ENCODE measurements at regions not wholly inside any gene's neighbourhood (a gene's known extent, or its start where the extent isn't known, plus 50 kb on each side); places are given as distances from the start of the nearest gene placed in this dataset.
"Not testable (repeated sequence)": the region's sequence is repeated elsewhere in the genome, so short reads cannot be mapped to it uniquely, and the experiment has no call there.

DNA sequence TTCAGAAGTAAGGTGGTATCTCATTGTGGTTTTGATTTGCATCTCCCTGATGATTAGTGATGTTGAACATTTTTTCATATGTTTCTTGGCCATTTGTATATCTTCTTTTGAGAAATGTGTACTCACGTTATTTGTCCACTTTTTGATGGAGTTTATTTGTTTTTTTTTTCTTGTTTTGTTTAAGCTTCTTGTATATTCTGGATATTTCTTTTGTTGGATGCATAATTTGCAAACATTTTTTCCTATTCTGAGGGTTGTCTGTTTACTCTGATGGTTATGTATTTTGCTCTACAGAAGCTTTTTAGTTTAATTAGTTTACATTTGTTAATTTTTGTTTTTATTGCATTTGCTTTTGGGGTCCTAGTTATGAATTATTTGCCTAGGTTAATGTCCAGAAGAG lies 927.4 kb upstream of the LRFN5 start:
- Histone ChIP-seq H3K27me3 (ENCODE audit: control insufficient read depth, insufficient read depth, low read length) (no peaks in the 10 kb centered on the region), H3K4me1 (ENCODE audit: control insufficient read depth, insufficient read depth, low read length) (no peaks in the 10 kb centered on the region), H3K4me3 (ENCODE audit: low read depth, low read length) (no peak overlapping the region), H3K36me3 (ENCODE audit: control insufficient read depth, insufficient read depth, low read length) (no peaks in the 10 kb centered on the region), H3K27ac (ENCODE audit: low read depth, low read length) (no peak overlapping the region), H3K9me3 (ENCODE audit: control insufficient read depth, insufficient read depth, low read length) (no peaks in the 10 kb centered on the region), H3K9ac (ENCODE audit: low read depth, low read length) (no peak overlapping the region)

- not testable (repeated sequence) for H3K9me3 ChIP-seq (ENCODE audit: control insufficient read depth, insufficient read depth, low read length); H3K27me3 ChIP-seq (ENCODE audit: control insufficient read depth, insufficient read depth, low read length); H3K27ac ChIP-seq (ENCODE audit: low read depth, low read length); H3K4me1 ChIP-seq (ENCODE audit: control insufficient read depth, insufficient read depth, low read length); H3K36me3 ChIP-seq (ENCODE audit: control insufficient read depth, insufficient read depth, low read length); H3K4me3 ChIP-seq (ENCODE audit: low read depth, low read length); H3K9ac ChIP-seq (ENCODE audit: low read depth, low read length)
These were observed 929.5 kb upstream of the LRFN5 start for GRCh38 chr14:40677206-40677605.

DNA sequence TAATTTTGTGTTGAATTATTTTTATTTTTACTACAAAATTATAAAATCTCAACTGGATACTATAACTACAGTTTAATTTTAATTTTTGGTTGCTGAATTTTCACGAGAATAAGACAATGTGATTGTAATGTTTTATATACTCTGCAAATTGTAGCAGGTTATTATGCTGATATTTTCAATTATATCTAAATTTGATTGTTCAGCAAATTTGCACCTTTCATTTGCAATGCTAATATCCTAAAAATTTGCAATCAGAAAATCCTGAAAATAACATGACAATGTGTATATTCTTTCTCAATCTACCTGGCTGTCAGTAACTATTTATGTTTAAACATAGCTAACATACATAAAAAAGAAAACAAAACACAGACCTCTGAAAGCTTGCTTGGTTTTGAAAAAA lies 932.2 kb upstream of the LRFN5 start:
- no peak overlapping the region for H3K9ac ChIP-seq (ENCODE audit: low read depth, low read length)
- no peaks in the 10 kb centered on the region for H3K36me3 ChIP-seq (ENCODE audit: control insufficient read depth, insufficient read depth, low read length)
- no peak overlapping the region for H3K27ac ChIP-seq (ENCODE audit: low read depth, low read length)
- H3K27me3 ChIP-seq (ENCODE audit: control insufficient read depth, insufficient read depth, low read length) = no peaks in the 10 kb centered on the region
- no peaks in the 10 kb centered on the region for H3K4me1 ChIP-seq (ENCODE audit: control insufficient read depth, insufficient read depth, low read length)
- H3K4me3 ChIP-seq (ENCODE audit: low read depth, low read length) = no peak overlapping the region
- no peaks in the 10 kb centered on the region for H3K9me3 ChIP-seq (ENCODE audit: control insufficient read depth, insufficient read depth, low read length)

GRCh38 chr14:40656311-40656710 lies 950.4 kb upstream of the LRFN5 start:
- Histone ChIP-seq H3K9me3 (ENCODE audit: control insufficient read depth, insufficient read depth, low read length) (no peaks in the 10 kb centered on the region), H3K4me1 (ENCODE audit: control insufficient read depth, insufficient read depth, low read length) (no peaks in the 10 kb centered on the region), H3K36me3 (ENCODE audit: control insufficient read depth, insufficient read depth, low read length) (no peaks in the 10 kb centered on the region), H3K4me3 (ENCODE audit: low read depth, low read length) (no peak overlapping the region), H3K27me3 (ENCODE audit: control insufficient read depth, insufficient read depth, low read length) (no peaks in the 10 kb centered on the region), H3K27ac (ENCODE audit: low read depth, low read length) (no peak overlapping the region), H3K9ac (ENCODE audit: low read depth, low read length) (no peak overlapping the region)

DNA sequence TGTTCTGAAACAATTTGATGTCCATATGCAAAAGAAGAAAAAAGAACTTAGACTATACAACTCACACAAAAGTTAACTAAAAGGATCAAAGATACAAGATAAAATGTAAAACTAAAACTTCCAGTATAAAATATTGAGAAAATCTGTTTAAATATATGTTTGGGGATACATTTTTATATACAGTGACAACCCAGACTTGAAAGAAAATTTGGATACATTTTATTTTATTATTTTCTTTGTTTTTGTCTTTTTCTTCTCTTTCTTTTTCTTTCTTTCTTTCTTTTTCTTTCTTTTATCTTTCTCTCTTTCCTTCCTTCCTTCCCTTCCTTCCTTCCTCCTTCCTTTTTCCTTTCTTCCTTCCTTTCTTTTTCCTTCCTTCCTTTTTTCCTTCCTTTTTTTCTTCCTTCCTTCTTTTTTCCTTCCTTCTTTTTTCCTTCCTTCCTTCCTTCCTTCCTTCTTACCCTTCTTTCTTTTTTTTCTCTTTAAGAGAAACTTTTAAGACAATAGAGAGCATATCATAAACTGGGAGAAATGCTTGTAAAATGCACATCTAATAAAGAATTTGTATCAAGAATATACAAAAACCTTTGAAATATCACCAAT lies 954.5 kb upstream of the LRFN5 start:
- Histone ChIP-seq H3K36me3 (ENCODE audit: control insufficient read depth, insufficient read depth, low read length) (no peaks in the 10 kb centered on the region), H3K9me3 (ENCODE audit: control insufficient read depth, insufficient read depth, low read length) (no peaks in the 10 kb centered on the region), H3K27me3 (ENCODE audit: control insufficient read depth, insufficient read depth, low read length) (no peaks in the 10 kb centered on the region), H3K4me1 (ENCODE audit: control insufficient read depth, insufficient read depth, low read length) (no peaks in the 10 kb centered on the region), H3K9ac (ENCODE audit: low read depth, low read length) (no peak overlapping the region), H3K4me3 (ENCODE audit: low read depth, low read length) (no peak overlapping the region), H3K27ac (ENCODE audit: low read depth, low read length) (no peak overlapping the region)

DNA sequence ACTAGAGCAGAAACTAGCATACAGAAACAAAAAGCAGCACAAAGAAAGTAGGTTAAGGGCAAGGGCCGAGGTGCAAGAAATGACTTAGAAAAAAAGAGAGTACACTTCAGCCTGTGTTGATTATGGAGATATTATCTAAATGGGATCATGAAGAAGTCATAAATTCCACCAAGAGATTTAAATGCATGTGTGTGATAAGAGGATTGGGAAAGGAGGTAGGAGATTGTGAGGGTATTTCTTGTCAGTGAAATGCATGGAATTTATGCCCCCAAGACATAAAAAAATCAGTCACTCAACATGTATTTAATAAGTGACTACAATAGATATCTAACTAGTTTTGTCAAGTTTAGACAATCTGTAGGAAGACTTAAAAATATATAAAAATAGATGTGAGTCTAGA lies 976.2 kb upstream of the LRFN5 start:
- no peaks in the 10 kb centered on the region for H3K9me3 ChIP-seq (ENCODE audit: control insufficient read depth, insufficient read depth, low read length)
- H3K27ac ChIP-seq (ENCODE audit: low read depth, low read length) = no peak overlapping the region
- H3K4me1 ChIP-seq (ENCODE audit: control insufficient read depth, insufficient read depth, low read length) = no peaks in the 10 kb centered on the region
- H3K4me3 ChIP-seq (ENCODE audit: low read depth, low read length) = no peak overlapping the region
- H3K9ac ChIP-seq (ENCODE audit: low read depth, low read length) = no peak overlapping the region
- H3K36me3 ChIP-seq (ENCODE audit: control insufficient read depth, insufficient read depth, low read length) = no peaks in the 10 kb centered on the region
- H3K27me3 ChIP-seq (ENCODE audit: control insufficient read depth, insufficient read depth, low read length) = no peaks in the 10 kb centered on the region

- H3K9ac ChIP-seq (ENCODE audit: low read depth, low read length); H3K4me1 ChIP-seq (ENCODE audit: control insufficient read depth, insufficient read depth, low read length); H3K27me3 ChIP-seq (ENCODE audit: control insufficient read depth, insufficient read depth, low read length); H3K27ac ChIP-seq (ENCODE audit: low read depth, low read length); H3K9me3 ChIP-seq (ENCODE audit: control insufficient read depth, insufficient read depth, low read length); H3K36me3 ChIP-seq (ENCODE audit: control insufficient read depth, insufficient read depth, low read length): not testable (repeated sequence)
- peak overlapping the region; percentile 45 for H3K4me3 ChIP-seq (ENCODE audit: low read depth, low read length)
These were observed 977.0 kb upstream of the LRFN5 start for GRCh38 chr14:40629551-40630137.

GRCh38 chr14:40629144-40629543 lies 977.5 kb upstream of the LRFN5 start:
- H3K27me3 ChIP-seq (ENCODE audit: control insufficient read depth, insufficient read depth, low read length) = no peaks in the 10 kb centered on the region
- no peak overlapping the region for H3K27ac ChIP-seq (ENCODE audit: low read depth, low read length)
- no peaks in the 10 kb centered on the region for H3K4me1 ChIP-seq (ENCODE audit: control insufficient read depth, insufficient read depth, low read length)
- H3K9me3 ChIP-seq (ENCODE audit: control insufficient read depth, insufficient read depth, low read length) = no peaks in the 10 kb centered on the region
- no peak overlapping the region for H3K4me3 ChIP-seq (ENCODE audit: low read depth, low read length)
- no peaks in the 10 kb centered on the region for H3K36me3 ChIP-seq (ENCODE audit: control insufficient read depth, insufficient read depth, low read length)
- no peak overlapping the region for H3K9ac ChIP-seq (ENCODE audit: low read depth, low read length)

GRCh38 chr14:40623643-40624042 lies 983.0 kb upstream of the LRFN5 start:
- Histone ChIP-seq H3K27ac (ENCODE audit: low read depth, low read length) (no peak overlapping the region), H3K9me3 (ENCODE audit: control insufficient read depth, insufficient read depth, low read length) (no peaks in the 10 kb centered on the region), H3K4me3 (ENCODE audit: low read depth, low read length) (no peak overlapping the region), H3K9ac (ENCODE audit: low read depth, low read length) (no peak overlapping the region), H3K27me3 (ENCODE audit: control insufficient read depth, insufficient read depth, low read length) (no peaks in the 10 kb centered on the region), H3K36me3 (ENCODE audit: control insufficient read depth, insufficient read depth, low read length) (no peaks in the 10 kb centered on the region), H3K4me1 (ENCODE audit: control insufficient read depth, insufficient read depth, low read length) (peaks cover 2% of the 10 kb centered on the region; the same call in 1 of the 2 replicates)

- no peaks in the 10 kb centered on the region for H3K36me3 ChIP-seq (ENCODE audit: control insufficient read depth, insufficient read depth, low read length)
- H3K27me3 ChIP-seq (ENCODE audit: control insufficient read depth, insufficient read depth, low read length) = no peaks in the 10 kb centered on the region
- no peak overlapping the region for H3K27ac ChIP-seq (ENCODE audit: low read depth, low read length)
- peaks cover 38% of the 10 kb centered on the region for H3K4me1 ChIP-seq (ENCODE audit: control insufficient read depth, insufficient read depth, low read length)
- no peak overlapping the region for H3K4me3 ChIP-seq (ENCODE audit: low read depth, low read length)
- H3K9ac ChIP-seq (ENCODE audit: low read depth, low read length) = no peak overlapping the region
- no peaks in the 10 kb centered on the region for H3K9me3 ChIP-seq (ENCODE audit: control insufficient read depth, insufficient read depth, low read length)
These were observed 988.3 kb upstream of the LRFN5 start for GRCh38 chr14:40618225-40618898.

DNA sequence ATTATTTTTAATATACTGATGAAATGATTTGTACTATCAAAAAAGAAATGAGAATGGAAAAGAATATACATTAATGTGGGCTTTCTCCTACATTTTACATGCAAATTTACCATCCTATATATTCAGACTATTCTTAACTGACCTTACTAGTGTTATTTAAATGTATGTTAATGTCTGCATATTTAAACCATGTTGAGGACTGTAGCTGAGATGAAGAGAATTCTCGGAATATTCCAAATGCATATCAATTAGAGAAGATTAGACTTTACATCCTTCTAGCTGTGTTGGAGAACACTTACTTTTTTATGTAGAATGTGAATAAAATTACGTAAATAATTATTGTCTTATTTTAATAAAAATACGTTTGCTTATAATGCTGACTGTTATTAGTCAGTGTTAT lies 990.1 kb upstream of the LRFN5 start:
- H3K4me3 ChIP-seq (ENCODE audit: low read depth, low read length) = peak overlapping the region; percentile 23; the same call in 1 of the 2 replicates
- peaks cover 38% of the 10 kb centered on the region for H3K4me1 ChIP-seq (ENCODE audit: control insufficient read depth, insufficient read depth, low read length)
- H3K36me3 ChIP-seq (ENCODE audit: control insufficient read depth, insufficient read depth, low read length) = no peaks in the 10 kb centered on the region
- no peaks in the 10 kb centered on the region for H3K27me3 ChIP-seq (ENCODE audit: control insufficient read depth, insufficient read depth, low read length)
- H3K27ac ChIP-seq (ENCODE audit: low read depth, low read length) = peak overlapping the region; percentile 43
- no peak overlapping the region for H3K9ac ChIP-seq (ENCODE audit: low read depth, low read length)
- H3K9me3 ChIP-seq (ENCODE audit: control insufficient read depth, insufficient read depth, low read length) = no peaks in the 10 kb centered on the region

Data from HUES48 (cell line).